NCI-H1092 treated with DMSO at 0.1 percent for 48 hours (cell line): ENCODE measurements at regions not wholly inside any gene's neighbourhood (a gene's known extent, or its start where the extent isn't known, plus 50 kb on each side); places are given as distances from the start of the nearest gene placed in this dataset.

Experiments used
- DNase-seq: peaks from one replicate; lab custom pipeline; 2025; lab: John Stamatoyannopoulos, UW

GRCh38 chr6:113421997-113422396 is 435.1 kb upstream of the MARCKS start:
- DNase-seq: no peak

- no peak for DNase-seq
Measured at GRCh38 chr6:113423956-113424355, 433.2 kb upstream of the MARCKS start.

DNA sequence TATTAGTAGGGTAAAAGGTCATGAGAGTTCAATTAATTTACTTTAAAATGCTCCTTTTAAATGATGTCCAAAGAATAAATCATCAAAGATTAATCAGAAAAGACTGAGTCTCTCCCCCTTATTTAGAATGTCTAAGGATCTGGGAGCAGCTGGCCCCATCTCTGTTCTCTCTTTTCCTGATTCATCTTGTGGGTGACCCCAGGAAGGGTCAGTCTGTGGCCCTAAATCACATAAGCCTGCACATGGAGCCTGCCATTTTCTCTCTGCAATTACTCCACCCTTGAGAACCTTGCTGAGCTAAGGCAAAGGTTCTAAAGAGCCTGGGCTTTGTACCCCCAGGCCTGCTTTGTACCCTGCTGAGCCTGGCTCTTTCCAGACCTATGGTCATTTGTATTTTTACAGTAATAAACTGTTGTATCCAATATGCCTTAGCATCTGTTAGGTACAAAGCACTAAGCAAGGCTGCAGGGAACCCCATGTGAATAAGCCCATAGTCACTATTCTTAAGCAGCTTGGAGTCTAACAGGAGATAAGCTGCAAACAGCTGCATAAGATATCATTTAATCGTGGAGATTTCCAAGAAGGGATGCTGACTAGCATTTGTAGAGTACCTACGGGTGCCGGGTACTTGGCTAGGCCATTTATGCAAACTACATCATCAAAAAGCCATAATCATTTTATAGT is 431.0 kb upstream of the MARCKS start:
- no peak for DNase-seq

- DNase-seq: no peak
Measured at GRCh38 chr6:113427617-113428016, 429.5 kb upstream of the MARCKS start.

GRCh38 chr6:113428702-113429101 is 428.4 kb upstream of the MARCKS start:
- DNase-seq: no peak

DNA sequence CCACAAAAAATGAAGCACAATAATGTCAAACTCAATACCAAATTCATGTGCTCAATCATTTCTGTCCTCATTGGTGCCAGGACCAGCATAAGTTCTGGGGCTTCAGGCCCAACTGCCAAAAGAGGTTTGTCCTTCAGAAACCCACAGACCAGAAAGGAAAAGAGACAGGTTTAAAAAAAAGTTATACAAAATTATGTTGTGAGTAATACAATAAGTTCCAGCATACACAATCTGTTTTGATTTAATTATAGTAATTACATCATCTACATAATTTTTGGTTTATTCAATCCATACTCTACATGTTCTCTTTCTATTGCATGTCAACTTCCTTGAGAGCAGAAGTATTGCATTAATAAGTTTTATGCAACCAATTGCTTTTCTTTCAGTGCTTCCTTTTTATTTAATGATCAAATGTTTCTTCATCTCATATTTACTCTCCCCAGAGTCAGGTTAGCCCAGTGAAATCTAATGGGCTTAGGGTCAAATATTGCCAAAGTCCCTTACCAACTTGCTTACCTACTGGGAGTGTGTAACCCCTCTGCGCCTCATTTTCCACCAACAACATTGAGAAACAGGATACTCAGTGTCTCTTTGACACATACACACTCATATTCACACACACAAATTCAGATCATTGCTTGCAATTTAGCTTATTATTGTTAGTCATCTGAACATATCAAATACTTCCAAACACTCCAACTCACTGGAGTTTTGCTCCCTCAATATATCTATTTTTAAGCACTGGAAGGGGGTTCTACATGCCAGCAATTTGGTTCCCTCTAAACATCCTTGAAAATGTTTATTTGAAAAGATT is 424.4 kb upstream of the MARCKS start:
- DNase-seq: no peak

GRCh38 chr6:113433335-113433991 is 423.7 kb upstream of the MARCKS start:
- no peak for DNase-seq

- no peak for DNase-seq
Measured at GRCh38 chr6:113434641-113435040, 422.5 kb upstream of the MARCKS start.

GRCh38 chr6:113437566-113437965 is 419.6 kb upstream of the MARCKS start:
- DNase-seq: no peak

DNA sequence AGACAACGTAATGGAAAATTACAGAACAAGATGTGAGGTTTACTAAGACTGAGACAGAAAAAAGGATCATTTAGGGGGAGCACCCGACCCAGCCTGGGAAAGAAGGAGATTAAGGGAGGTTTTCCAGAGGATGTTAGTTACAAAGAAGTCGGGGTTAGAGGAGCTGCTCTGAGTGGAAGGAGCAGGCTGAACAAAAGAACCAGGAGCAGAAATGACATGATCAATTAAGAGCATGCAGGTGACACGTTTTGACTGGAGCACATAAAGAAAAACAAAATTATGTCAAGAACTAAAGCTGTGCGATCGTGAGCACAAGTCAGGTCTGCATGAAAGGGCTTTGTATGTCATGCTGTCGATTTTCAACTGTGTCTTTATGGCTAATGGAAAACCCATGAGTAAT is 417.3 kb upstream of the MARCKS start:
- DNase-seq: no peak

DNA sequence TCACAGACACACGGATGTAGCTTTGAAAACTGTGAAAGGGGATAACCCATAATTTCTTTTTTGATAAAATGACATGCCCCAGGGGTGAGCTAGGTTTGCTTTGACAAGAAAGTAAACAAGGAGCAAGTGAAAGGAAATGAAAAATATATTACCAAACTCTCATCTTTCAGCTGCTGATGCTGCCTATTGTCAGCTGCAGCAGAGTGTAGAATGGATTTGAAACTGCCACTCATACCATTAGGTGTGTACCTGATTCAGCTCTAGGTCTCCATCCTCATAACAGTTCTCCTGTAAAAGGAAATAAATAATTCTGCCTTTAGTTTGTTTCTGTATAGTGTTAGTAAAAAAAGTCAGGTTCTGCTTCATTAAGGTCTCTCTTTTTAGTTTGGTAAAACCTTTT is 415.1 kb upstream of the MARCKS start:
- peak; percentile 9 for DNase-seq

- no peak for DNase-seq
Measured at GRCh38 chr6:113445201-113445600, 411.9 kb upstream of the MARCKS start.

DNA sequence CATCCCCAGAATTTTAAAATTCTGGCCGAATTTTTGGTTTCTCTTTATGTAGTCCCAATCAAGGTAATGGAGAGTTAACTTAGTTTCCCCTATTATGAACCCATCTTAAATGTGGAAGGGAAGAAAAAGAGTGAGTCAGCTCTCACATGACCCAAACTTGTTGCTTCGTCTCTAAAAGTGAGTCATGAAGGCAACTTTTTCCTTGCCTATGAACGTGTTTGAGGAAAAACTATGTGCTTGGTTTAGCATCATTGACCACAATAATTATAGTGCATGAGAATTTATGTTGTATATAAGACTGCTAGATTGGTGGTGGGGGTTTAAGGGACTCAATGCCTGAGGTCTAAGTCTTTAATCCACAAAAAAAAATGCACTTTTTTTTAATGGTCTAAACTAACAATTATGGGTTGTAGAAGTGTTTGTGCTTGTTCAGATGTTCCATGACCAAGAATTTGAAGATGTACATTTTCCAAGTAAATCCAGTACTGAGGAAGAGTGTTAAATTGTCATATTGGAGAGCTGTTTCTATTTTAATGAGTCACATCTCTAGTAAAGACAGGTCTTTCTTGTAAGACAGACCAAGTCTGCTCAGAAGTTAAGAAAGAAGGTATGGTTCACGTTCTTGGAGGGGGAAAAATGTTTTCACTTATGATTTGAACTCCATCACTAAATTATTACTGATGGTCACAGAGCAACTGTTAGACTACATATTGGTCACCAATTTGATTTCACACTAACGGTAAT is 409.9 kb upstream of the MARCKS start:
- DNase-seq: no peak

DNA sequence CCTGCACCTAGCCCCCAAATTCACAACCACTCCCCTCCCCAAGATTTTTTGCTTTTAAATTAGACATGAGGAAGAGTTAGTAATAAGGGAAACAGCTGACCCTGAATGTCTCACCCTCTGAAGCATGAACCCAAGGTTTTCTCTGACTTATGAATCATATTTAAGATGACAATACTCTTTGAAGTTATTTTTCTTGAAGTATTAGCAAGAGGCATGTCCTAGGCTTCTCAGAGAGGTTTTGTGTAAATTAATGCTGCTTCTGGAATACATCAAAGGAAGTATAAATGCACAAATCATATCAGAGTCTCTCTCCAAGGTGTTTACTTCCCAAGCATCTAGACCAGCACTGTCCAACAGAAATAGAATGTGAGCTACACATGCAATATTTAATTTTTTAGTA is 408.1 kb upstream of the MARCKS start:
- DNase-seq: no peak

GRCh38 chr6:113450061-113450465 is 407.1 kb upstream of the MARCKS start:
- DNase-seq: no peak

- DNase-seq: no peak
Measured at GRCh38 chr6:113451049-113451448, 406.1 kb upstream of the MARCKS start.

- no peak for DNase-seq
Measured at GRCh38 chr6:113457198-113457597, 399.9 kb upstream of the MARCKS start.

GRCh38 chr6:113457751-113458150 is 399.4 kb upstream of the MARCKS start:
- DNase-seq: no peak

DNA sequence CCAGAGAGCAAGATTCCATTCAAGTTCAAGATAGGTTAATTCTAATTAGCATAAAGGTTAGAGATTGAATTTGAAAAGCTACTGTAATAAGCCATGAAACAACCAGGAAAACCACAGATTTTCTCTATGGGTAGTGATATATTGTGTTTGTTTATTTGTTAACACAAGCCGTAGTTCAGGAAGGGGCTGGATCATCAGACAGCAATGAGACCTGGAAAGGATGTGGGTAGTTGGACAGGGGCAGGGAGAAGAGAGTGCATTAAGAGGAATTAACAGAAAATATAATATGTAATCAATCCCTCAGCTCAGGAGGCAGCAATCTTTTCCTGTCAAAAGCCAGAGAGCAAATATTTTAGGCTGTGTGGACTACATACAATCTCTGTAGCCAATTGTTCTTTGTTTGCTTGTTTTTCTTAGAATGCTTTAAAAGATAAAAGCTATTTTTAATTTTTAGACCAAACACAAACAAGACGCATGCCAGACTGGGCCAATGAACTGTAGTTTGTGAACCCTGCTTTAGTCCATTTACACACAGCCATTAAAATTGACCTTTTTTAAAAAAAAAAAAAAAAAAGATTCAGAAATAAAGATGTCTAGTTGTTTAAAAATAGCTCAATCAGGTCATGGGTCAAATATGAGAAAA is 398.7 kb upstream of the MARCKS start:
- DNase-seq: no peak

DNA sequence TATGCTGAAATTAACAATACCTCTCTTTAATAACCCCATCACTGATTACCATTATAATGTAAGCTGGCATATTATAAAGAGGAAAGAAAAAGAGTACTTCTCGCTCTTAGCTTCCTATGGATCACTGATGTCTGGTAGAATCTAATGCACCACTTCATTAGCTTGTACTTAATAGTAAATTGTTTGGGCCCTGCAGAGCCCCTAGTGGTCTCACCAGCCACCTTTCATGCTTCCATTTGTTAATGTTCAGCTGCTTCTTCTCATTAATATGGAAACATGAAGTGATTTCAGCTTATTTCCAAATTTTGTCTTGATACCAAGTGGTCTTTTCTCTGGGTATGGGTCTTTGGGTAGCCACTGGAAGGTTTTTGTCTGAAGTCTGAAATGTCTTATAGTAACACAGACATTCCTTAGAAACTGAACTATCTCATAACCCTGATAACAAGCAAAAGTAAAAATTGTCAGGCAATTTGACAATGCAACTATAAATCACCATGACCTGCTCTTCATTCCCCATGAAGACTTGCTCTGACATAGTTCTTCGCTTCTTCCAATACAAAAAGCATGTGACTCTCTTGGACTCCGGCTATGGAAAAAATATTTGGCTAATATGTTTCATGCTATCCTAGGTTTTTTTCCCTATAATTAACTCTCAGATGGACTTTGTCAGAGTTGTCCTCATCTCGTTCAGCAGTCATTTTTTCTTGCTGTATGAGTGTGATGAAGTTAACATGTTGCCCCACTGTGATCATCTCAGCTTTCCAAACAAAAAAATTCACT is 395.8 kb upstream of the MARCKS start:
- no peak for DNase-seq

GRCh38 chr6:113464536-113464935 is 392.6 kb upstream of the MARCKS start:
- no peak for DNase-seq
